Liver (tissue), 8 donors: ENCODE measurements at regions not wholly inside any gene's neighbourhood (a gene's known extent, or its start where the extent isn't known, plus 50 kb on each side); places are given as distances from the start of the nearest gene placed in this dataset.

Experiments
- DNase-seq: peaks from one replicate; pipeline ENCODE4 v3.0.0-alpha.2; 2017; ENCODE audit warnings: low spot score
- H3K27ac ChIP-seq, 2 donors: one replicate each; pipeline ENCODE4 v1.7.0; 2013; ENCODE audit warnings: inconsistent platforms in 2 of 2, low read length in 2 of 2, control low read depth in 1 of 2, low read depth in 1 of 2, mild to moderate bottlenecking in 1 of 2
- H3K27me3 ChIP-seq, 4 donors: one replicate each; pipeline versions ENCODE4 v1.6.1 to v1.7.0; 2013; ENCODE audit warnings: low read length in 3 of 4, inconsistent platforms in 1 of 4, mild to moderate bottlenecking in 1 of 4, moderate library complexity in 1 of 4; ENCODE audit not compliant: control insufficient read depth in 4 of 4, insufficient read depth in 4 of 4
- H3K36me3 ChIP-seq, 4 donors: one replicate each; pipeline versions ENCODE4 v1.6.1 to v1.7.0; 2013; ENCODE audit warnings: low read length in 3 of 4, mild to moderate bottlenecking in 3 of 4, low read depth in 1 of 4, moderate library complexity in 1 of 4; ENCODE audit not compliant: control insufficient read depth in 4 of 4, insufficient read depth in 3 of 4
- H3K4me1 ChIP-seq, 4 donors: one replicate each; pipeline versions ENCODE4 v1.6.1 to v1.7.0; 2013; ENCODE audit warnings: low read length in 3 of 4, mild to moderate bottlenecking in 3 of 4, moderate library complexity in 1 of 4; ENCODE audit not compliant: control insufficient read depth in 4 of 4, insufficient read depth in 4 of 4
- H3K4me3 ChIP-seq, 3 donors: one replicate each; pipeline versions ENCODE4 v1.6.1 to v1.7.0; 2013; ENCODE audit warnings: low read length in 3 of 3, control low read depth in 1 of 3, low read depth in 1 of 3, mild to moderate bottlenecking in 1 of 3
- H3K9ac ChIP-seq, 2 donors: one replicate each; pipeline ENCODE4 v1.7.0; 2013; ENCODE audit warnings: low read length in 2 of 2, mild to moderate bottlenecking in 2 of 2, moderate library complexity in 2 of 2, control low read depth in 1 of 2, low read depth in 1 of 2
- H3K9me3 ChIP-seq, 4 donors: one replicate each; pipeline versions ENCODE4 v1.6.1 to v1.7.0; 2013; ENCODE audit warnings: low read length in 3 of 4; ENCODE audit not compliant: control insufficient read depth in 4 of 4
- ATF3 ChIP-seq: IDR thresholded peaks from 2 replicates; pipeline ENCODE4 v1.6.1; 2016; ENCODE audit warnings: antibody characterized with exemption
- CTCF ChIP-seq: fragments of 150-350 bp; IDR thresholded peaks from 2 replicates; pipeline ENCODE4 v1.5.1; 2017; ENCODE audit warnings: improper control_type of control experiment, low read depth, low read length; ENCODE audit not compliant: missing input control
- EGR1 ChIP-seq, 2 donors: IDR thresholded peaks; 2 replicates each; pipeline ENCODE4 v1.6.1; 2016 to 2018; ENCODE audit warnings: antibody characterized with exemption in 2 of 2, low read depth in 2 of 2
- FOXA1 ChIP-seq: IDR thresholded peaks from 2 replicates; pipeline ENCODE4 v1.6.1; 2016; ENCODE audit warnings: antibody characterized with exemption
- FOXA2 ChIP-seq: IDR thresholded peaks from 2 replicates; pipeline ENCODE4 v1.6.1; 2016; ENCODE audit warnings: antibody characterized with exemption
- GABPA ChIP-seq, 2 donors: IDR thresholded peaks in 1 of 2; conservative IDR thresholded peaks in 1 of 2; 2 replicates each; pipeline ENCODE4 v1.6.1; 2016; ENCODE audit warnings: antibody characterized with exemption in 2 of 2, mild to moderate bottlenecking in 1 of 2, moderate library complexity in 1 of 2
- HNF4A ChIP-seq, 2 donors: conservative IDR thresholded peaks; 2 replicates each; pipeline ENCODE4 v1.6.1; 2016; ENCODE audit warnings: antibody characterized with exemption in 2 of 2, mild to moderate bottlenecking in 2 of 2
- HNF4G ChIP-seq: IDR thresholded peaks from 2 replicates; pipeline ENCODE4 v1.6.1; 2016; ENCODE audit warnings: antibody characterized with exemption
- JUND ChIP-seq, 2 donors: IDR thresholded peaks; 2 replicates each; pipeline ENCODE4 v1.6.1; 2016; ENCODE audit warnings: antibody characterized with exemption in 2 of 2
- MAX ChIP-seq: IDR thresholded peaks from 2 replicates; pipeline ENCODE4 v1.6.1; 2016; ENCODE audit warnings: antibody characterized with exemption
- NR2F2 ChIP-seq: IDR thresholded peaks from 2 replicates; pipeline ENCODE4 v1.6.1; 2016; ENCODE audit warnings: antibody characterized with exemption
- RAD21 ChIP-seq, 2 donors: IDR thresholded peaks; 2 replicates each; pipeline ENCODE4 v1.6.1; 2016; ENCODE audit warnings: antibody characterized with exemption in 2 of 2, mild to moderate bottlenecking in 2 of 2
- REST ChIP-seq: IDR thresholded peaks from 2 replicates; pipeline ENCODE4 v1.6.1; 2016; ENCODE audit warnings: antibody characterized with exemption, mild to moderate bottlenecking
- RXRA ChIP-seq, 2 donors: IDR thresholded peaks; 2 replicates each; pipeline ENCODE4 v1.6.1; 2017 to 2018; ENCODE audit warnings: antibody characterized with exemption in 2 of 2, mild to moderate bottlenecking in 1 of 2
- SP1 ChIP-seq: IDR thresholded peaks from 2 replicates; pipeline ENCODE4 v1.6.1; 2018; ENCODE audit warnings: antibody characterized with exemption, mild to moderate bottlenecking
- TAF1 ChIP-seq: conservative IDR thresholded peaks from 2 replicates; pipeline ENCODE4 v1.6.1; 2016; ENCODE audit warnings: antibody characterized with exemption, mild to moderate bottlenecking
- YY1 ChIP-seq: IDR thresholded peaks from 2 replicates; pipeline ENCODE4 v1.6.1; 2016; ENCODE audit warnings: antibody characterized with exemption, mild to moderate bottlenecking
- ZBTB33 ChIP-seq: IDR thresholded peaks from 2 replicates; pipeline ENCODE4 v1.6.1; 2016; ENCODE audit warnings: antibody characterized with exemption
- WGBS: extraction: QIAGEN DNeasy Blood & Tissue Kit; methylation state at CpG from one replicate; pipeline ENCODE4 v1.1.7; 2013; 5-methylcytosine and 5-hydroxymethylcytosine counted together
- donor health status: healthy.
- donor health status: healthy.
- donor health status: healthy.
- donor health status: healthy.
- donor health status: healthy.

- 55% methylated on average over 3 of the region's 3 CpGs for WGBS
- Histone ChIP-seq H3K4me3 (no peak overlapping the region), H3K9ac (no peak overlapping the region), H3K36me3 (no peaks in the 10 kb centered on the region), H3K4me1 (no peaks in the 10 kb centered on the region), H3K9me3 (peaks cover 0 to under 1% (median 0%) of the 10 kb centered on the region in 4 donors), H3K27me3 (no peaks in the 10 kb centered on the region), H3K27ac (no peak overlapping the region)
- DNase-seq = no peak
- TF ChIP-seq TAF1 (no peak), JUND (IDR thresholded peaks at IDR 0.05) (no peak), RAD21 (IDR thresholded peaks at IDR 0.05) (no peak), GABPA (IDR thresholded peaks at IDR 0.05 in 1 of 2, conservative IDR thresholded peaks at IDR 0.05 in 1 of 2) (no peak), HNF4G (no peak), FOXA1 (no peak), HNF4A (conservative IDR thresholded peaks at IDR 0.05) (no peak), FOXA2 (no peak), MAX (no peak)
Observed at GRCh38 chr3:88410259-88410658, 260.5 kb downstream of the C3orf38 start.

GRCh38 chr3:88412346-88412745 lies 262.6 kb downstream of the C3orf38 start:
- no peak for TF ChIP-seq RXRA (IDR thresholded peaks at IDR 0.05)
- TF ChIP-seq YY1 = no peak
- TF ChIP-seq GABPA (IDR thresholded peaks at IDR 0.05 in 1 of 2, conservative IDR thresholded peaks at IDR 0.05 in 1 of 2) = no peak
- TF ChIP-seq MAX = no peak
- TF ChIP-seq JUND (IDR thresholded peaks at IDR 0.05) = no peak
- no peak for TF ChIP-seq RAD21 (IDR thresholded peaks at IDR 0.05)
- TF ChIP-seq EGR1 (IDR thresholded peaks at IDR 0.05; ENCODE audit: low read depth in 2 of 2) = no peak
- TF ChIP-seq REST = no peak
- TF ChIP-seq FOXA2 = no peak
- no peak for TF ChIP-seq ZBTB33
- TF ChIP-seq HNF4G = no peak
- TF ChIP-seq CTCF = no peak
- TF ChIP-seq ATF3 = no peak
- no peak for TF ChIP-seq HNF4A (conservative IDR thresholded peaks at IDR 0.05)
- TF ChIP-seq TAF1 = no peak
- TF ChIP-seq SP1 = no peak
- TF ChIP-seq FOXA1 = no peak
- no peak for TF ChIP-seq NR2F2
- WGBS = 62% methylated on average over 1 of the region's 1 CpG
- Histone ChIP-seq H3K4me1 (no peaks in the 10 kb centered on the region), H3K9me3 (no peaks in the 10 kb centered on the region), H3K27me3 (no peaks in the 10 kb centered on the region), H3K36me3 (no peaks in the 10 kb centered on the region), H3K4me3 (no peak overlapping the region), H3K9ac (no peak overlapping the region), H3K27ac (no peak overlapping the region)
- no peak for DNase-seq
